ENCODE measurements at regions not wholly inside any gene's neighbourhood (a gene's known extent, or its start where the extent isn't known, plus 50 kb on each side); places are given as distances from the start of the nearest gene placed in this dataset.

DNA sequence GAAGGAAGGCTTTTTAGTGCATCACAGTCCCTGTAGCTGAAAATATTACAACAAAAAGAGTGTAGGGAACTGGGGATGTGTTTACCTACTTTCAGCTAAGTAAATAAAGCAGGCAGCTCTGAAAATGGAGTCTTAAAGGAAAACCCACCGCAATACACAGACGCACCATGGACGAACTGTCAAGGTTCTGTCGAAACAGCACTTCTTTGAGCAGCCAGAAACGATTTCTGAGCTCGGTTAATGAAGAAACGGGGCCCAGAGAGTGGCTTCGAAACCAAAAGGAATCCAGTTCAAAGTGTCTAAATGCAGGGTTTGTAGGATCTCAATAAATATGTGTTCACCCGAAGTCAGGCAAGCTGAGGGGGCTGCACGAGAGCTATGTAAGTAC, 275.4 kb upstream of the NEBL start:
- Mint-ChIP-seq H3K27me3 (ENCODE audit: low read depth) (peaks cover 2% of the 10 kb centered on the region), H3K9me3 (ENCODE audit: low read depth) (no peaks in the 10 kb centered on the region), H3K4me3 (ENCODE audit: unreplicated experiment) (peak overlapping the region; percentile 79), H3K27ac (ENCODE audit: unreplicated experiment) (no peak overlapping the region), H3K4me1 (ENCODE audit: low read depth) (peaks cover 20% of the 10 kb centered on the region), H3K36me3 (ENCODE audit: low read depth) (no peaks in the 10 kb centered on the region)
- no peak for DNase-seq (ENCODE audit: low spot score)
- TF ChIP-seq, protein P1, sequence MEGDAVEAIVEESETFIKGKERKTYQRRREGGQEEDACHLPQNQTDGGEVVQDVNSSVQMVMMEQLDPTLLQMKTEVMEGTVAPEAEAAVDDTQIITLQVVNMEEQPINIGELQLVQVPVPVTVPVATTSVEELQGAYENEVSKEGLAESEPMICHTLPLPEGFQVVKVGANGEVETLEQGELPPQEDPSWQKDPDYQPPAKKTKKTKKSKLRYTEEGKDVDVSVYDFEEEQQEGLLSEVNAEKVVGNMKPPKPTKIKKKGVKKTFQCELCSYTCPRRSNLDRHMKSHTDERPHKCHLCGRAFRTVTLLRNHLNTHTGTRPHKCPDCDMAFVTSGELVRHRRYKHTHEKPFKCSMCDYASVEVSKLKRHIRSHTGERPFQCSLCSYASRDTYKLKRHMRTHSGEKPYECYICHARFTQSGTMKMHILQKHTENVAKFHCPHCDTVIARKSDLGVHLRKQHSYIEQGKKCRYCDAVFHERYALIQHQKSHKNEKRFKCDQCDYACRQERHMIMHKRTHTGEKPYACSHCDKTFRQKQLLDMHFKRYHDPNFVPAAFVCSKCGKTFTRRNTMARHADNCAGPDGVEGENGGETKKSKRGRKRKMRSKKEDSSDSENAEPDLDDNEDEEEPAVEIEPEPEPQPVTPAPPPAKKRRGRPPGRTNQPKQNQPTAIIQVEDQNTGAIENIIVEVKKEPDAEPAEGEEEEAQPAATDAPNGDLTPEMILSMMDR (IDR thresholded peaks at IDR 0.05): no peak

- peaks cover 2% of the 10 kb centered on the region for H3K27me3 Mint-ChIP-seq (ENCODE audit: low read depth)
- no peak overlapping the region for H3K27ac Mint-ChIP-seq (ENCODE audit: unreplicated experiment)
- H3K9me3 Mint-ChIP-seq (ENCODE audit: low read depth): no peaks in the 10 kb centered on the region
- H3K4me3 Mint-ChIP-seq (ENCODE audit: unreplicated experiment): peak overlapping the region; percentile 31
- DNase-seq (ENCODE audit: low spot score): no peak
- TF ChIP-seq, protein P1 (IDR thresholded peaks at IDR 0.05): no peak
- H3K4me1 Mint-ChIP-seq (ENCODE audit: low read depth): peaks cover 20% of the 10 kb centered on the region
- H3K36me3 Mint-ChIP-seq (ENCODE audit: low read depth): no peaks in the 10 kb centered on the region
Measured at GRCh38 chr10:21171936-21172541, 274.9 kb upstream of the NEBL start.

GRCh38 chr10:21171197-21171935, 274.3 kb upstream of the NEBL start:
- H3K27ac Mint-ChIP-seq (ENCODE audit: unreplicated experiment): no peak overlapping the region
- no peaks in the 10 kb centered on the region for H3K9me3 Mint-ChIP-seq (ENCODE audit: low read depth)
- no peak for DNase-seq (ENCODE audit: low spot score)
- H3K4me1 Mint-ChIP-seq (ENCODE audit: low read depth): peaks cover 20% of the 10 kb centered on the region
- peaks cover 2% of the 10 kb centered on the region for H3K27me3 Mint-ChIP-seq (ENCODE audit: low read depth)
- no peaks in the 10 kb centered on the region for H3K36me3 Mint-ChIP-seq (ENCODE audit: low read depth)
- TF ChIP-seq, protein P1 (IDR thresholded peaks at IDR 0.05): peak; percentile 64
- no peak overlapping the region for H3K4me3 Mint-ChIP-seq (ENCODE audit: unreplicated experiment)

DNA sequence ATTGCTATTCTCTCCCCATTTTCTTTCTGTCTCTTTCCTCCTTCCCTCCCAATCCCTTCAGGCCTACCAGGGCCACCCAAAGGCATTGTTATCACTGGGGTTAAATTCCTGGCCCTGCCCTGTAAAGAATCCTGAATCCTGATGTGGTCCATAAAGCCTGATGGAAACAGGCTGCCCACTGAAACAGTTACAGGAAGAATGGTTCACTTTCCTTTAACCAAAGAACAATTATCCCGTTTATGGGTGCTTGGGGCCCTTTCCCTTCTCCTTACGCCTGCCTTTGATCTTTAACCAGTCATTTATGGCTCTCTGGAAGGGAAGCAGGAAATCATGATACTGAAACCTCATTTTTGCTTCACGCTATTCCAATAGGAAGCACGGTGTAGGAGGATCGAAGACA, 273.1 kb upstream of the NEBL start:
- Mint-ChIP-seq H3K36me3 (ENCODE audit: low read depth) (no peaks in the 10 kb centered on the region), H3K4me3 (ENCODE audit: unreplicated experiment) (no peak overlapping the region), H3K9me3 (ENCODE audit: low read depth) (no peaks in the 10 kb centered on the region), H3K27me3 (ENCODE audit: low read depth) (peaks cover 2% of the 10 kb centered on the region), H3K27ac (ENCODE audit: unreplicated experiment) (no peak overlapping the region), H3K4me1 (ENCODE audit: low read depth) (peaks cover 16% of the 10 kb centered on the region)
- DNase-seq (ENCODE audit: low spot score): no peak
- TF ChIP-seq, protein P1 (IDR thresholded peaks at IDR 0.05): no peak

DNA sequence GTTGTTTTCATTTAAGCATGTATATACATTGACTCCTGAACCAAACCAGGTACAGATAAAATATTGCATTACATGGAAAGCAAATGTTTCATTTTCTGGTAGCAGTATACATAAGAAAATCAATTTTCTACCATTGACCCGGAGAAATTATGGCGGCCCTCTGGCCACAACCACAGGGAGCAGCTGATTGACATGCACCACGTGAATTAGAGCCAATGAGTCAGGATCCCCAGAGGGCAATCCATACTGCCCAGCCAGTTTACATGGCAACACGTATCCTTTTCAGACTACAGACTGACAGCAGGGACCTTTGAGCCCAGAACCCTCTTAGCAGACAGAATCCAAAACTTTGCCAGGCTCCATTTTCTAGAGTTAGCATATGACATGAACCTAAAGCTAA, 272.2 kb upstream of the NEBL start:
- no peaks in the 10 kb centered on the region for H3K27me3 Mint-ChIP-seq (ENCODE audit: low read depth)
- H3K27ac Mint-ChIP-seq (ENCODE audit: unreplicated experiment): no peak overlapping the region
- no peaks in the 10 kb centered on the region for H3K36me3 Mint-ChIP-seq (ENCODE audit: low read depth)
- no peak for DNase-seq (ENCODE audit: low spot score)
- H3K9me3 Mint-ChIP-seq (ENCODE audit: low read depth): no peaks in the 10 kb centered on the region
- TF ChIP-seq, protein P1 (IDR thresholded peaks at IDR 0.05): no peak
- peaks cover 9% of the 10 kb centered on the region for H3K4me1 Mint-ChIP-seq (ENCODE audit: low read depth)
- no peak overlapping the region for H3K4me3 Mint-ChIP-seq (ENCODE audit: unreplicated experiment)
